Loucy (cell line): ENCODE measurements at regions not wholly inside any gene's neighbourhood (a gene's known extent, or its start where the extent isn't known, plus 50 kb on each side); places are given as distances from the start of the nearest gene placed in this dataset.

Experiments
- H2AFZ ChIP-seq: fragments of 200-600 bp; sonication (generic); 2 replicates; pipeline ENCODE4 v1.6.0; 2016; ENCODE audit warnings: antibody characterized with exemption, mild to moderate bottlenecking, low read length, moderate library complexity
- H3F3A ChIP-seq: fragments of 200-600 bp; 2 replicates; pipeline ENCODE4 v1.6.0; 2016; ENCODE audit warnings: antibody characterized with exemption, low read depth, mild to moderate bottlenecking
- H3K27me3 ChIP-seq: fragments of 200-600 bp; sonication (generic); 2 replicates; pipeline ENCODE4 v1.6.1; 2014; ENCODE audit warnings: low read length, mild to moderate bottlenecking; ENCODE audit not compliant: insufficient read depth, poor library complexity, severe bottlenecking
- H3K36me3 ChIP-seq: fragments of 200-600 bp; sonication (generic); 2 replicates; pipeline ENCODE4 v1.6.1; 2016; ENCODE audit warnings: low read length; ENCODE audit not compliant: insufficient read depth
- H3K4me1 ChIP-seq: fragments of 200-600 bp; sonication (generic); 2 replicates; pipeline ENCODE4 v1.5.1; 2014; ENCODE audit warnings: low read length, mild to moderate bottlenecking; ENCODE audit not compliant: insufficient read depth, poor library complexity, severe bottlenecking
- H3K4me2 ChIP-seq: fragments of 200-600 bp; sonication (generic); 2 replicates; pipeline ENCODE4 v1.6.0; 2014; ENCODE audit warnings: antibody characterized with exemption, low read length, low read depth, mild to moderate bottlenecking; ENCODE audit not compliant: poor library complexity, severe bottlenecking
- H3K4me3 ChIP-seq: fragments of 200-600 bp; sonication (generic); 2 replicates; pipeline ENCODE4 v1.5.1; 2014; ENCODE audit warnings: low read length, mild to moderate bottlenecking, mixed read lengths; ENCODE audit not compliant: poor library complexity, severe bottlenecking
- H3K79me2 ChIP-seq: fragments of 200-600 bp; sonication (generic); 2 replicates; pipeline ENCODE4 v1.6.1; 2014; ENCODE audit warnings: low read length; ENCODE audit not compliant: insufficient read depth
- H3K9ac ChIP-seq: fragments of 200-600 bp; sonication (generic); 2 replicates; pipeline ENCODE4 v1.6.0; 2014; ENCODE audit warnings: mild to moderate bottlenecking, low read depth, low read length, moderate library complexity; ENCODE audit not compliant: poor library complexity, severe bottlenecking
- H3K9me2 ChIP-seq: fragments of 200-600 bp; sonication (generic); replicated peaks from 2 replicates; pipeline ENCODE4 v1.6.1; 2016; ENCODE audit warnings: low read depth, low read length, mixed read lengths
- H3K9me3 ChIP-seq: fragments of 200-600 bp; sonication (generic); 2 replicates; pipeline ENCODE4 v1.6.1; 2014; ENCODE audit warnings: mild to moderate bottlenecking, antibody characterized with exemption, low read length, low read depth; ENCODE audit not compliant: insufficient read depth
- H4K20me1 ChIP-seq: fragments of 200-600 bp; sonication (generic); 2 replicates; pipeline ENCODE4 v1.6.0; 2014; ENCODE audit warnings: antibody characterized with exemption, low read length, mild to moderate bottlenecking; ENCODE audit not compliant: insufficient read depth, poor library complexity, severe bottlenecking
- EZH2phosphoT487 ChIP-seq: fragments of 200-600 bp; IDR thresholded peaks from 2 replicates; pipeline ENCODE4 v1.6.1; 2018; ENCODE audit warnings: antibody characterized with exemption, mild to moderate bottlenecking, moderate library complexity, borderline replicate concordance
- TF ChIP-seq, protein P1 (sequence below): fragments of 200-600 bp; sonication (generic); conservative IDR thresholded peaks from 2 replicates; pipeline ENCODE4 v1.5.1; 2014; ENCODE audit warnings: mild to moderate bottlenecking, antibody characterized with exemption, low read length

DNA sequence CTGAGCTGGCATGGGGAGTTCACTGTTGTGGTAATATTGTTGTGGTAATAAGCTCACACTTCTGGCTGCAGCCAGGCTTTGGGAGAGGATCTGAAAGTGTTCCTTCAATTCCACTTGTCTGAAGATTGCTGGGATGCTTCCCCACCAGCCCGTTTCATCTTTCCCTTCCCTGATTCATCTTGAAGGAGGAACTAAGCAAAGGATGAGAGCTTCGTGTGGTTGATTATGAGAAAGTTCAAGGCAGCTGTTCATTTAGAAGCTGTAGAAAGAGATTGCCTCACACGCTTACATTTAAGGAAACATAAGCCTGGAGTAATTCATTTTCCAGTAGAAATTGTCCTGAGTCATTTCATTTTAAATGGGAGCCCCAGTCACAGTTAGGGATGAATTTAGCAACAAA, 122.4 kb upstream of the GAS1 start:
- H3K36me3 ChIP-seq = no peaks in the 10 kb centered on the region
- H3K9me3 ChIP-seq = no peaks in the 10 kb centered on the region; the same call in 1 of the 2 replicates
- no peaks in the 10 kb centered on the region for H3K9me2 ChIP-seq
- H4K20me1 ChIP-seq = no peaks in the 10 kb centered on the region
- H3K4me1 ChIP-seq = no peaks in the 10 kb centered on the region
- H2AFZ ChIP-seq = no peak overlapping the region
- no peaks in the 10 kb centered on the region for H3K79me2 ChIP-seq
- H3F3A ChIP-seq = no peaks in the 10 kb centered on the region
- H3K4me3 ChIP-seq = no peak overlapping the region
- H3K9ac ChIP-seq = no peak overlapping the region
- no peak overlapping the region for H3K4me2 ChIP-seq
- no peaks in the 10 kb centered on the region for H3K27me3 ChIP-seq
- TF ChIP-seq EZH2phosphoT487 = no peak
- TF ChIP-seq, protein P1, sequence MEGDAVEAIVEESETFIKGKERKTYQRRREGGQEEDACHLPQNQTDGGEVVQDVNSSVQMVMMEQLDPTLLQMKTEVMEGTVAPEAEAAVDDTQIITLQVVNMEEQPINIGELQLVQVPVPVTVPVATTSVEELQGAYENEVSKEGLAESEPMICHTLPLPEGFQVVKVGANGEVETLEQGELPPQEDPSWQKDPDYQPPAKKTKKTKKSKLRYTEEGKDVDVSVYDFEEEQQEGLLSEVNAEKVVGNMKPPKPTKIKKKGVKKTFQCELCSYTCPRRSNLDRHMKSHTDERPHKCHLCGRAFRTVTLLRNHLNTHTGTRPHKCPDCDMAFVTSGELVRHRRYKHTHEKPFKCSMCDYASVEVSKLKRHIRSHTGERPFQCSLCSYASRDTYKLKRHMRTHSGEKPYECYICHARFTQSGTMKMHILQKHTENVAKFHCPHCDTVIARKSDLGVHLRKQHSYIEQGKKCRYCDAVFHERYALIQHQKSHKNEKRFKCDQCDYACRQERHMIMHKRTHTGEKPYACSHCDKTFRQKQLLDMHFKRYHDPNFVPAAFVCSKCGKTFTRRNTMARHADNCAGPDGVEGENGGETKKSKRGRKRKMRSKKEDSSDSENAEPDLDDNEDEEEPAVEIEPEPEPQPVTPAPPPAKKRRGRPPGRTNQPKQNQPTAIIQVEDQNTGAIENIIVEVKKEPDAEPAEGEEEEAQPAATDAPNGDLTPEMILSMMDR = no peak

DNA sequence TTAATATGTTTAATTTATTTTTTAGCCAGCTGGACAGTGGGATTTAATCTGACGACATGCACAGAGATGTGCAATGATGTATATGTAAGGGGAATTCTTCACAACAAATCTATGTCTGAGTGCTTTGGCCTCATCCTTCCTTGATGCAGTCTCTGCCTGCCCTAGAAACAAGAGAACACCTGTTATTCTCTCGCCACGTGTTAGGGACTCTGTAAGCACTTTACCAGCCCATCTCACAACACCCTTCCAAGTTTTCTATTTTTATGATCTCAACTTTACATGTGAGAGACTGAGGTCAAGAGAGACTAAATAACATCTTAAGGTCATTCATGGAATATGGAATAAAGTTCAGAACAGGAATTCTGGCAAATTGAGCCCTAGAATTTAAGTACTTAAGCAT, 123.0 kb upstream of the GAS1 start:
- H3K79me2 ChIP-seq = no peaks in the 10 kb centered on the region

DNA sequence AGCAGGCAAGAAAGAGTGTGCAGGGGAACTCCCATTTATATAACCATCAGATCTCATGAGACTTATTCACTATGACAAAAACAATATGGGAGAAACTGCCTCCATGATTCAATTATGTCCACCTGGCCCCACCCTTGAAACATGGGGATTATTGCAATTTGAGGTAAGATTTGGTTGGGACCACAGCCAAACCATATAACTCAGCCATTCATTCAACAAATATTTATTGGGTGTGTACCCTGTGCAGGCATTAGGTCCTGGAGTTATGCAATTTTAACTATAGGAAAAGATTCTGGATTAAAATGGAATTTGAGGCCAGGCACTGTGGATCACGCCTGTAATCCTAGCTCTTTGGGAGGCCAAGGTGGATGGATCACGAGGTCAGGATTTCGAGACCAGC, 124.2 kb upstream of the GAS1 start:
- H3K4me3 ChIP-seq = no peak overlapping the region
- no peaks in the 10 kb centered on the region for H3K27me3 ChIP-seq
- H3F3A ChIP-seq = no peaks in the 10 kb centered on the region
- no peaks in the 10 kb centered on the region; the same call in 1 of the 2 replicates for H3K9me3 ChIP-seq
- TF ChIP-seq EZH2phosphoT487 = no peak
- TF ChIP-seq, protein P1 = no peak
- no peaks in the 10 kb centered on the region for H4K20me1 ChIP-seq
- H2AFZ ChIP-seq = no peak overlapping the region
- no peaks in the 10 kb centered on the region for H3K79me2 ChIP-seq
- no peak overlapping the region for H3K4me2 ChIP-seq
- H3K9me2 ChIP-seq = no peaks in the 10 kb centered on the region
- H3K9ac ChIP-seq = no peak overlapping the region
- no peaks in the 10 kb centered on the region for H3K36me3 ChIP-seq
- H3K4me1 ChIP-seq = no peaks in the 10 kb centered on the region

More for the DNA sequence above, 123.0 kb upstream of the GAS1 start:
- Histone ChIP-seq H4K20me1 (no peaks in the 10 kb centered on the region), H3K4me1 (no peaks in the 10 kb centered on the region), H3K9ac (no peak overlapping the region), H2AFZ (no peak overlapping the region), H3F3A (no peaks in the 10 kb centered on the region), H3K9me3 (no peaks in the 10 kb centered on the region; the same call in 1 of the 2 replicates), H3K9me2 (no peaks in the 10 kb centered on the region), H3K36me3 (no peaks in the 10 kb centered on the region), H3K4me3 (no peak overlapping the region), H3K27me3 (no peaks in the 10 kb centered on the region), H3K4me2 (no peak overlapping the region)
- TF ChIP-seq EZH2phosphoT487 = no peak
- TF ChIP-seq, protein P1 = no peak
